HEK293 (cell line): ENCODE measurements at regions not wholly inside any gene's neighbourhood (a gene's known extent, or its start where the extent isn't known, plus 50 kb on each side); places are given as distances from the start of the nearest gene placed in this dataset.

Experiments
- CTCF ChIA-PET: fragments of 350-600 bp; formaldehyde crosslinking; extraction: SDS; loops from one replicate; lab custom pipeline; 2021; ENCODE audit warnings: antibody characterized with exemption; lab: Yijun Ruan, JAX
- POLR2A ChIA-PET: fragments of 300-600 bp; formaldehyde crosslinking; extraction: SDS; loops from one replicate; lab custom pipeline; 2020; ENCODE audit warnings: antibody characterized with exemption, inconsistent platforms; lab: Yijun Ruan, JAX
- H3K27ac ChIP-seq: fragments of 200-500 bp; sonication (Bioruptor generic); 2 replicates; pipeline ENCODE4 v1.5.1; 2014; ENCODE audit warnings: low read depth, low read length, control low read depth, inconsistent platforms; ENCODE audit errors: extremely low read depth
- H3K36me3 ChIP-seq, 2 experiments: fragments of 200-500 bp in 1 of 2; sonication (Bioruptor generic) in 1 of 2; 1 replicate in 1 of 2; 2 replicates in 1 of 2; pipeline ENCODE4 v1.5.1; 2014 to 2017; ENCODE audit warnings: inconsistent platforms in 2 of 2, low read length in 2 of 2; ENCODE audit not compliant: control insufficient read depth in 2 of 2, insufficient read depth in 1 of 2
- H3K4me1 ChIP-seq: fragments of 200-500 bp; sonication (Bioruptor generic); 2 replicates; pipeline ENCODE4 v1.5.1; 2014; ENCODE audit warnings: mild to moderate bottlenecking, low read length, inconsistent platforms; ENCODE audit not compliant: control insufficient read depth, insufficient read depth
- H3K4me3 ChIP-seq: 2 replicates; pipeline ENCODE4 v1.5.1; 2011; ENCODE audit warnings: low read depth, mild to moderate bottlenecking, control low read depth, low read length, moderate library complexity
- H3K9me3 ChIP-seq: fragments of 200-500 bp; sonication (Bioruptor generic); 2 replicates; pipeline ENCODE4 v1.5.1; 2014; ENCODE audit warnings: low read depth, low read length, inconsistent platforms; ENCODE audit not compliant: control insufficient read depth, insufficient read depth
- HOXA7 ChIP-seq: sonication (generic); formaldehyde crosslinking; IDR thresholded peaks from 2 replicates; pipeline ENCODE4 v1.8.1; 2022; ENCODE audit warnings: missing genetic modification reagents, borderline replicate concordance
- ZFHX2 ChIP-seq: fragments of 450-650 bp; formaldehyde crosslinking; conservative IDR thresholded peaks from 2 replicates; pipeline ENCODE4 v1.5.1; 2016; ENCODE audit warnings: missing biosample characterization, missing genetic modification characterization
- ZNF10 ChIP-seq: fragments of 450-650 bp; formaldehyde crosslinking; IDR thresholded peaks from 2 replicates; pipeline ENCODE4 v1.5.1; 2017; ENCODE audit warnings: missing biosample characterization, missing genetic modification characterization
- ZNF19 ChIP-seq: fragments of 450-650 bp; formaldehyde crosslinking; IDR thresholded peaks from 2 replicates; pipeline ENCODE4; 2016; ENCODE audit warnings: missing biosample characterization, missing genetic modification characterization, low read depth
- ZNF202 ChIP-seq: fragments of 450-650 bp; formaldehyde crosslinking; IDR thresholded peaks from 2 replicates; pipeline ENCODE4 v1.5.1; 2016; ENCODE audit warnings: missing biosample characterization, missing genetic modification characterization, borderline replicate concordance
- ZNF211 ChIP-seq: fragments of 450-650 bp; formaldehyde crosslinking; IDR thresholded peaks from 2 replicates; pipeline ENCODE4 v1.5.1; 2016; ENCODE audit warnings: low read depth, missing biosample characterization, missing genetic modification characterization
- ZNF433 ChIP-seq: fragments of 450-650 bp; formaldehyde crosslinking; IDR thresholded peaks from 2 replicates; pipeline ENCODE4 v1.5.1; 2016; ENCODE audit warnings: missing biosample characterization, missing genetic modification characterization, low read depth
- ZNF623 ChIP-seq: fragments of 450-650 bp; formaldehyde crosslinking; IDR thresholded peaks from 2 replicates; pipeline ENCODE4 v1.5.1; 2016; ENCODE audit warnings: missing biosample characterization, missing genetic modification characterization
- ZNF785 ChIP-seq: fragments of 450-650 bp; formaldehyde crosslinking; IDR thresholded peaks from 2 replicates; pipeline ENCODE4 v1.5.1; 2016; ENCODE audit warnings: missing biosample characterization, missing genetic modification characterization
- ZNF843 ChIP-seq: fragments of 450-650 bp; formaldehyde crosslinking; IDR thresholded peaks from 2 replicates; pipeline ENCODE4 v1.5.1; 2016; ENCODE audit warnings: missing biosample characterization, missing genetic modification characterization
- TF ChIP-seq, protein P1 (sequence below): fragments of 450-650 bp; formaldehyde crosslinking; IDR thresholded peaks from 2 replicates; pipeline ENCODE4 v1.5.1; 2016; ENCODE audit warnings: missing biosample characterization, missing genetic modification characterization
- TF ChIP-seq, protein P2 (sequence below): fragments of 450-650 bp; formaldehyde crosslinking; IDR thresholded peaks from 2 replicates; pipeline ENCODE4 v1.5.1; 2017; ENCODE audit warnings: missing biosample characterization, missing genetic modification characterization
- TF ChIP-seq, protein P3 (sequence below): fragments of 450-650 bp; formaldehyde crosslinking; conservative IDR thresholded peaks from 2 replicates; pipeline ENCODE4 v1.5.1; 2016; ENCODE audit warnings: low read depth, missing biosample characterization, missing genetic modification characterization
- TF ChIP-seq, protein P4 (sequence below): fragments of 450-650 bp; formaldehyde crosslinking; IDR thresholded peaks from 2 replicates; pipeline ENCODE4 v1.5.1; 2016; ENCODE audit warnings: missing biosample characterization, missing genetic modification characterization

DNA sequence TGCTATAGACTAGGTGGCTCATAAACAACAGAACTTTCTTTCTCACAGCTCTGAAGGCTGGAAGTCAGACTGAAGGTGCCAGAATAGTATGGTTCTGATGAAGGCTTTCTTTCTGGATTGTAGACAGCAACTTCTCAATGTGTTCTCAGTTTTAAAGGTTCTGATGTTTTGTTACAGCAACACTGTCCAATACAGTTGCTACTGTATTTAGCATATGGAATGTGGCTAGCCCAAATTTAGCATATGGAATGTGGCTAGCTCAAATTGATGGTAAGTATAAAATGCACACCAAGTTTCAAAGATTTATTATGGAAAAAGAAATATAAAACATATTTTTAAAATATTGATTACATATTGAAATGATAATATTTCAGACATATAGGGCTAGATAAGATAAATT lies 145.3 kb downstream of the MBL2 start:
- H3K9me3 ChIP-seq: no peaks in the 10 kb centered on the region
- H3K36me3 ChIP-seq: no peaks in the 10 kb centered on the region
- H3K4me3 ChIP-seq: no peak overlapping the region
- TF ChIP-seq ZNF623: no peak
- TF ChIP-seq ZNF19 (tag by site-specific recombination): no peak
- TF ChIP-seq ZNF433 (tag by site-specific recombination): no peak
- TF ChIP-seq, protein P1, sequence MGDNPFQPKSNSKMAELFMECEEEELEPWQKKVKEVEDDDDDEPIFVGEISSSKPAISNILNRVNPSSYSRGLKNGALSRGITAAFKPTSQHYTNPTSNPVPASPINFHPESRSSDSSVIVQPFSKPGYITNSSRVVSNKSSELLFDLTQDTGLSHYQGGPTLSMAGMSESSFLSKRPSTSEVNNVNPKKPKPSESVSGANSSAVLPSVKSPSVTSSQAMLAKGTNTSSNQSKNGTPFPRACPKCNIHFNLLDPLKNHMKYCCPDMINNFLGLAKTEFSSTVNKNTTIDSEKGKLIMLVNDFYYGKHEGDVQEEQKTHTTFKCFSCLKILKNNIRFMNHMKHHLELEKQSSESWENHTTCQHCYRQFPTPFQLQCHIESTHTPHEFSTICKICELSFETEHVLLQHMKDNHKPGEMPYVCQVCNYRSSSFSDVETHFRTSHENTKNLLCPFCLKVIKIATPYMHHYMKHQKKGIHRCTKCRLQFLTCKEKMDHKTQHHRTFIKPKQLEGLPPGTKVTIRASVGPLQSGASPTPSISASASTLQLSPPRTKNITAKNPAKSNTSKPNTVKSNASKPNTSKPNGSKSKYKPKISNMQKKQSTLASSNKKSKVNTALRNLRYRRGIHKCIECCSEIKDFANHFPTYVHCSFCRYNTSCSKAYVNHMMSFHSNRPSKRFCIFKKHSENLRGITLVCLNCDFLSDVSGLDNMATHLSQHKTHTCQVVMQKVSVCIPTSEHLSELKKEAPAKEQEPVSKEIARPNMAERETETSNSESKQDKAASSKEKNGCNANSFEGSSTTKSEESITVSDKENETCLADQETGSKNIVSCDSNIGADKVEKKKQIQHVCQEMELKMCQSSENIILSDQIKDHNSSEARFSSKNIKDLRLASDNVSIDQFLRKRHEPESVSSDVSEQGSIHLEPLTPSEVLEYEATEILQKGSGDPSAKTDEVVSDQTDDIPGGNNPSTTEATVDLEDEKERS (tag by site-specific recombination): no peak
- TF ChIP-seq HOXA7 (CRISPR knock-in tag): no peak
- TF ChIP-seq ZNF10 (tag by site-specific recombination): no peak
- no peak for TF ChIP-seq ZNF785 (tag by site-specific recombination)
- TF ChIP-seq ZNF843 (tag by site-specific recombination): no peak
- TF ChIP-seq, protein P2, sequence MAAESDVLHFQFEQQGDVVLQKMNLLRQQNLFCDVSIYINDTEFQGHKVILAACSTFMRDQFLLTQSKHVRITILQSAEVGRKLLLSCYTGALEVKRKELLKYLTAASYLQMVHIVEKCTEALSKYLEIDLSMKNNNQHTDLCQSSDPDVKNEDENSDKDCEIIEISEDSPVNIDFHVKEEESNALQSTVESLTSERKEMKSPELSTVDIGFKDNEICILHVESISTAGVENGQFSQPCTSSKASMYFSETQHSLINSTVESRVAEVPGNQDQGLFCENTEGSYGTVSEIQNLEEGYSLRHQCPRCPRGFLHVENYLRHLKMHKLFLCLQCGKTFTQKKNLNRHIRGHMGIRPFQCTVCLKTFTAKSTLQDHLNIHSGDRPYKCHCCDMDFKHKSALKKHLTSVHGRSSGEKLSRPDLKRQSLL (tag by site-specific recombination): no peak
- TF ChIP-seq ZFHX2 (tag by site-specific recombination): no peak
- TF ChIP-seq, protein P3, sequence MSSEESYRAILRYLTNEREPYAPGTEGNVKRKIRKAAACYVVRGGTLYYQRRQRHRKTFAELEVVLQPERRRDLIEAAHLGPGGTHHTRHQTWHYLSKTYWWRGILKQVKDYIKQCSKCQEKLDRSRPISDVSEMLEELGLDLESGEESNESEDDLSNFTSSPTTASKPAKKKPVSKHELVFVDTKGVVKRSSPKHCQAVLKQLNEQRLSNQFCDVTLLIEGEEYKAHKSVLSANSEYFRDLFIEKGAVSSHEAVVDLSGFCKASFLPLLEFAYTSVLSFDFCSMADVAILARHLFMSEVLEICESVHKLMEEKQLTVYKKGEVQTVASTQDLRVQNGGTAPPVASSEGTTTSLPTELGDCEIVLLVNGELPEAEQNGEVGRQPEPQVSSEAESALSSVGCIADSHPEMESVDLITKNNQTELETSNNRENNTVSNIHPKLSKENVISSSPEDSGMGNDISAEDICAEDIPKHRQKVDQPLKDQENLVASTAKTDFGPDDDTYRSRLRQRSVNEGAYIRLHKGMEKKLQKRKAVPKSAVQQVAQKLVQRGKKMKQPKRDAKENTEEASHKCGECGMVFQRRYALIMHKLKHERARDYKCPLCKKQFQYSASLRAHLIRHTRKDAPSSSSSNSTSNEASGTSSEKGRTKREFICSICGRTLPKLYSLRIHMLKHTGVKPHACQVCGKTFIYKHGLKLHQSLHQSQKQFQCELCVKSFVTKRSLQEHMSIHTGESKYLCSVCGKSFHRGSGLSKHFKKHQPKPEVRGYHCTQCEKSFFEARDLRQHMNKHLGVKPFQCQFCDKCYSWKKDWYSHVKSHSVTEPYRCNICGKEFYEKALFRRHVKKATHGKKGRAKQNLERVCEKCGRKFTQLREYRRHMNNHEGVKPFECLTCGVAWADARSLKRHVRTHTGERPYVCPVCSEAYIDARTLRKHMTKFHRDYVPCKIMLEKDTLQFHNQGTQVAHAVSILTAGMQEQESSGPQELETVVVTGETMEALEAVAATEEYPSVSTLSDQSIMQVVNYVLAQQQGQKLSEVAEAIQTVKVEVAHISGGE: no peak
- no peaks in the 10 kb centered on the region for H3K4me1 ChIP-seq
- ChIA-PET POLR2A (no interaction called here), CTCF (interaction anchor here (0.6 to 1.6 kb wide), 3 partner anchors 17 to 114 kb away, joined by 3 to 4 read pairs (median 3); no protein-coding TSS in a partner anchor)
- H3K27ac ChIP-seq: no peak overlapping the region

DNA sequence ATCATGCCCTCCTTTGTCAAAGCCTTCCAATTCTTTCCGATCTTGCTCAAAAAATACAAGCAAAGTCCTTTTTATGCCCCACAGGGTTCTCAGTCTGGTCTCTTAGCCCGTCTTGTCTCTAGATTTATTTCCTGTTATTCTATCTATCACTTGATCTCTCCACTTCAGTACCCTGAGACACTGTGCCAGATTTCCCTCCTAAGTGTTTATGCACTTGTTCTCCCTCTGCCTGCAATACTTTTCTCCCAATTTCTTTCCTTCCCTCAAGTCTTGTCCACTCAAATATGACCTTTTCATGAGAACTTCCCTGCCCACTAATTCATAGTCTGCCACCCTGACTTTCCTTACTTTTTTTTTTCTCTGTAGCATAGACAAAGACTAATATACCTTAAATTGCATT lies 141.4 kb downstream of the MBL2 start:
- CTCF ChIA-PET: no interaction called here
- Histone ChIP-seq H3K36me3 (no peaks in the 10 kb centered on the region), H3K4me1 (no peaks in the 10 kb centered on the region), H3K27ac (no peak overlapping the region), H3K4me3 (no peak overlapping the region)
- TF ChIP-seq, protein P4, sequence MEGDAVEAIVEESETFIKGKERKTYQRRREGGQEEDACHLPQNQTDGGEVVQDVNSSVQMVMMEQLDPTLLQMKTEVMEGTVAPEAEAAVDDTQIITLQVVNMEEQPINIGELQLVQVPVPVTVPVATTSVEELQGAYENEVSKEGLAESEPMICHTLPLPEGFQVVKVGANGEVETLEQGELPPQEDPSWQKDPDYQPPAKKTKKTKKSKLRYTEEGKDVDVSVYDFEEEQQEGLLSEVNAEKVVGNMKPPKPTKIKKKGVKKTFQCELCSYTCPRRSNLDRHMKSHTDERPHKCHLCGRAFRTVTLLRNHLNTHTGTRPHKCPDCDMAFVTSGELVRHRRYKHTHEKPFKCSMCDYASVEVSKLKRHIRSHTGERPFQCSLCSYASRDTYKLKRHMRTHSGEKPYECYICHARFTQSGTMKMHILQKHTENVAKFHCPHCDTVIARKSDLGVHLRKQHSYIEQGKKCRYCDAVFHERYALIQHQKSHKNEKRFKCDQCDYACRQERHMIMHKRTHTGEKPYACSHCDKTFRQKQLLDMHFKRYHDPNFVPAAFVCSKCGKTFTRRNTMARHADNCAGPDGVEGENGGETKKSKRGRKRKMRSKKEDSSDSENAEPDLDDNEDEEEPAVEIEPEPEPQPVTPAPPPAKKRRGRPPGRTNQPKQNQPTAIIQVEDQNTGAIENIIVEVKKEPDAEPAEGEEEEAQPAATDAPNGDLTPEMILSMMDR (tag by site-specific recombination): no peak
- no peak for TF ChIP-seq ZNF211 (tag by site-specific recombination)
- TF ChIP-seq ZNF202 (tag by site-specific recombination): no peak
- TF ChIP-seq, all 188 proteins: peak for 0
- H3K9me3 ChIP-seq: no peaks in the 10 kb centered on the region
- POLR2A ChIA-PET: no interaction called here
